Colonic mucosa (tissue), 4 donors: ENCODE measurements at regions not wholly inside any gene's neighbourhood (a gene's known extent, or its start where the extent isn't known, plus 50 kb on each side); places are given as distances from the start of the nearest gene placed in this dataset.

ENCODE experiments used
- DNase-seq: peaks from one replicate; pipeline ENCODE4 v3.0.0-alpha.2; 2020
- H3K27ac ChIP-seq: fragments of 200-600 bp; one replicate; pipeline ENCODE4 v1.8.0; 2021
- H3K27me3 ChIP-seq: fragments of 200-600 bp; one replicate; pipeline ENCODE4 v1.8.0; 2021
- H3K36me3 ChIP-seq: fragments of 200-600 bp; one replicate; pipeline ENCODE4 v1.8.0; 2021
- H3K4me1 ChIP-seq: fragments of 200-600 bp; one replicate; pipeline ENCODE4 v1.8.0; 2021; ENCODE audit warnings: mild to moderate bottlenecking
- H3K4me3 ChIP-seq: fragments of 200-600 bp; one replicate; pipeline ENCODE4 v1.8.0; 2021
- H3K9ac ChIP-seq, 2 donors: one replicate each; pipeline ENCODE4 v1.7.0; 2013; ENCODE audit warnings: control low read depth in 2 of 2, low read depth in 2 of 2, low read length in 2 of 2
- H3K9me3 ChIP-seq: fragments of 200-600 bp; one replicate; pipeline ENCODE4 v1.8.0; 2021
- intact Hi-C: fragments of 100-400 bp; cut with DNase I; formaldehyde crosslinking; loops from one replicate; pipeline ENCODE4 v1.14.1; 2022
- TF ChIP-seq, protein P1 (sequence below): fragments of 200-600 bp; IDR thresholded peaks from one replicate; pipeline ENCODE4 v1.8.0; 2022; ENCODE audit warnings: antibody characterized with exemption, mild to moderate bottlenecking
- donor health status: healthy.
- donor health status: DM: no; HTN: no; CAD: no.
- donor health status: DM: no; HTN: no; CAD: no.

DNA sequence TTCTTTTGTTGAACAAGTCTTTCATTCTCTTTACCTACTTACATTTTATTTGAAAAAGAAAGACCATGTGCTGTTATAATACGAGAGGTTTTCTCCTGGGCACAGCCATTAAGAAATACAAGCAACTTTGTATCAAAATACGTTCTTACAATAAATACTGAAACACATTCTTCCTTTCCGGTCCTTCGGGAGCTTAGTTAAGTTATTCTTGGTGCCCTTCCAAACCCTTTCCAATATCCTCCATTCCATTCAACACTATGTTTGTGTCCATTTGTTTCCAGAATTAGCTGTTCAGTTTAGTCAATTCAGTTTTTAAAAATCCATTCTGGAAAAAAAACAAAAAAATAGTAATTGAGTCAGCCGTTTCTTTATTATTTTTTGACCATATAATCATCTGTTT lies 746.8 kb upstream of the SLC10A2 start:
- Histone ChIP-seq H3K36me3 (no peaks in the 10 kb centered on the region), H3K27me3 (no peaks in the 10 kb centered on the region), H3K4me3 (no peak overlapping the region), H3K27ac (no peak overlapping the region), H3K4me1 (no peaks in the 10 kb centered on the region), H3K9ac (no peak overlapping the region), H3K9me3 (no peaks in the 10 kb centered on the region)
- TF ChIP-seq, protein P1, sequence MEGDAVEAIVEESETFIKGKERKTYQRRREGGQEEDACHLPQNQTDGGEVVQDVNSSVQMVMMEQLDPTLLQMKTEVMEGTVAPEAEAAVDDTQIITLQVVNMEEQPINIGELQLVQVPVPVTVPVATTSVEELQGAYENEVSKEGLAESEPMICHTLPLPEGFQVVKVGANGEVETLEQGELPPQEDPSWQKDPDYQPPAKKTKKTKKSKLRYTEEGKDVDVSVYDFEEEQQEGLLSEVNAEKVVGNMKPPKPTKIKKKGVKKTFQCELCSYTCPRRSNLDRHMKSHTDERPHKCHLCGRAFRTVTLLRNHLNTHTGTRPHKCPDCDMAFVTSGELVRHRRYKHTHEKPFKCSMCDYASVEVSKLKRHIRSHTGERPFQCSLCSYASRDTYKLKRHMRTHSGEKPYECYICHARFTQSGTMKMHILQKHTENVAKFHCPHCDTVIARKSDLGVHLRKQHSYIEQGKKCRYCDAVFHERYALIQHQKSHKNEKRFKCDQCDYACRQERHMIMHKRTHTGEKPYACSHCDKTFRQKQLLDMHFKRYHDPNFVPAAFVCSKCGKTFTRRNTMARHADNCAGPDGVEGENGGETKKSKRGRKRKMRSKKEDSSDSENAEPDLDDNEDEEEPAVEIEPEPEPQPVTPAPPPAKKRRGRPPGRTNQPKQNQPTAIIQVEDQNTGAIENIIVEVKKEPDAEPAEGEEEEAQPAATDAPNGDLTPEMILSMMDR, result no peak
- no peak for DNase-seq
- intact Hi-C loops, result no loop called here

DNA sequence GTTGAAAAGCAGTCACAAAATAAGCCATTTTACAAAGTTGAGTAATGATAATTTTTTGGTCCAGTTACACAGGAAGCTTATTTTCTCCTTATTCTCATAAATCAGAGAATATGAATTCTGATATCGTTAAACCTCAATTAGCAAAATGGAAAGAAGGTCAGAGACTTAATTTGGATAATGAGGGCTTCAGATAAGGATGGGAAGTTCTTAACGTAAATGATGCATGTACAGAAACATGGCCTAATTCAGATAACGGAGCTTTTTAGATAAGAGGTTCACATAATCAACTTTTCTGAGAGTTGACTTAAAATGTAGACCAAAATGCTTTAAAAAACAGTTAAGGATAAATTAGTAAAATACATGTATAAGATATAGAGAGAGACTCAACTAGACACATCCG lies 746.3 kb upstream of the SLC10A2 start:
- Histone ChIP-seq H3K9ac (no peak overlapping the region), H3K27me3 (no peaks in the 10 kb centered on the region), H3K36me3 (no peaks in the 10 kb centered on the region), H3K27ac (no peak overlapping the region), H3K9me3 (no peaks in the 10 kb centered on the region), H3K4me3 (no peak overlapping the region), H3K4me1 (no peaks in the 10 kb centered on the region)
- TF ChIP-seq, protein P1, result no peak
- intact Hi-C loops, result no loop called here
- no peak for DNase-seq

DNA sequence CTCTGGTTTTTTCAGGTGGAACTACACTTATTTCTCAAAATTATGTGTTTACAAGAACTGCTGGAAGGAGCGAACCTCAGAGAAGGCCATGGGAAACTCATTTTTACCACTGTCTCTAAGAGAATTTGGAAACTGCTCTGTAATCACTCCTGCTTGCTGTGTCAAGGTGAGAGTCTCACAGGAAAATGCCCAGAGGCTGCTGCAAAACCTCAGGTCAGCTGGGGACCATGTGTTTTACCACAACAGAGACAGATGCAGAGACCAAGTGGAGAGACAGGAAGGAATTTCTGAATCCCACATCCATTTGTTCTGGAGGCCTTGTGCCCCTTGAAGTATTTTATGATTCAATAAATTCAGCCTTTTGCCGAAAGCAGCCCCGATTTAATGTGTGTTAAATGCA lies 743.8 kb upstream of the SLC10A2 start:
- H3K4me3 ChIP-seq, result no peak overlapping the region
- H3K4me1 ChIP-seq, result no peaks in the 10 kb centered on the region
- H3K27ac ChIP-seq, result no peak overlapping the region
- no peaks in the 10 kb centered on the region for H3K27me3 ChIP-seq
- intact Hi-C loops, result no loop called here
- TF ChIP-seq, protein P1, result no peak
- H3K36me3 ChIP-seq, result no peaks in the 10 kb centered on the region
- H3K9ac ChIP-seq, result no peak overlapping the region
- DNase-seq, result no peak
- H3K9me3 ChIP-seq, result no peaks in the 10 kb centered on the region

DNA sequence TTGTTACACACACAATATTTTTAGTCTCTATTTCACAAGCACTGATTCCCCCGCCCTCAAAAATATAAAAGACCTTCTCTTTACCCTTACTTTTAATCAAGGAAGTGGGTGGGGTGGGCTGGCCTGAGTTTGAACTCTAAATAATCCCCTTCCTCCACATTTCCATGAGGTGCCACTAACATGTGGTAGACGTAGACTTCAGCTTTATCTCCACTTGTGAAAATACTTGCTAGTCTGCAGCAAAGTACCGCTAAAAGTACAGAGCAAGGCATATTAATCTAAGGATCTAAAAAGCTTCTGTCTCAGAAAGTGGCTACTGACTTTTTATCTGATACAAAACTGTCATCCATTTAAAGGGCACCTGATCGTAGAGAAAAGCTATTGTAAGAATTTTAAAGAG lies 739.6 kb upstream of the SLC10A2 start:
- Histone ChIP-seq H3K9ac (no peak overlapping the region), H3K4me1 (no peaks in the 10 kb centered on the region), H3K4me3 (no peak overlapping the region), H3K27ac (no peak overlapping the region), H3K36me3 (no peaks in the 10 kb centered on the region), H3K27me3 (no peaks in the 10 kb centered on the region), H3K9me3 (no peaks in the 10 kb centered on the region)
- no peak for DNase-seq
- intact Hi-C loops, result no loop called here
- TF ChIP-seq, protein P1, result no peak

DNA sequence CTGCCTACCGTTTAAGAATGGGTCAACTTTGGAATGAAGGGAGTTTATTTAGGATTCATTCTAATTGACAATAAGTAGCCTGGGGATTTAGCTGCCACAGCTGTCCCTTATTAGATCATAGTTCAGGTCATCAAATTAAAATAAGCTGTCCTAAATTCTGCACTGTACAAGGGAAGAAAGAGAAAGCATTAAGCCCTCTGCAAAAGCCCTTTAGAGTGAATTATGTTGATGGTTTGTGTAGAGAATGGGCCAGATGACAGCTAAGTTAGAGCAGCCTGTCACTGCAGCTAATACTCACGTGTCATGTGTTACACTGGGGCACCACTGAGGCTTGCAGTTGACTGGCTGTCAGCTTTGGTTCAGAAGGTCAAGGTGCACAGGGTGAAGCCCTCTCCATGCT lies 737.1 kb upstream of the SLC10A2 start:
- intact Hi-C loops, result no loop called here
- no peaks in the 10 kb centered on the region for H3K4me1 ChIP-seq
- no peak overlapping the region for H3K27ac ChIP-seq
- H3K9me3 ChIP-seq, result no peaks in the 10 kb centered on the region
- no peak overlapping the region for H3K4me3 ChIP-seq
- no peaks in the 10 kb centered on the region for H3K36me3 ChIP-seq
- TF ChIP-seq, protein P1, result no peak
- no peak for DNase-seq
- H3K27me3 ChIP-seq, result no peaks in the 10 kb centered on the region
- H3K9ac ChIP-seq, result no peak overlapping the region

DNA sequence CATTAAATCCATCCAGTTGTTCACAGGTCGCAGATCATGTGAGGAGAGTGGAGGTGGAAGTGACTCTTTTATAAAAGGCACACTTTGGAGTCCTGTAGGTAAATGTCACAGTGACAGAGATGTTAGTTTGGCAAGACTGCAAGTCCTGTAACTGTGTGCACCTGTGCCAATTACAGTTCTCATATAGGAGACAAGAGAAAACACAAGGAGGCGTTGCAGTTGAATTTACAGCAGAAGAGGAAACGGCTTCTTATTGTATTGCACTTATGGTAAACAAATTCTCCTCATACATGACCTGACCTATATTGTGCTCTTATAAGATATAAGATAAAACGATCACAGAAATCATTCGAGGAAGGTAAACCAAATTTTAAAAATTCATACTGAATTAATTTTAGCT lies 732.8 kb upstream of the SLC10A2 start:
- intact Hi-C loops, result no loop called here
- Histone ChIP-seq H3K27ac (no peak overlapping the region), H3K4me3 (no peak overlapping the region), H3K9me3 (no peaks in the 10 kb centered on the region), H3K9ac (no peak overlapping the region), H3K36me3 (no peaks in the 10 kb centered on the region), H3K27me3 (no peaks in the 10 kb centered on the region), H3K4me1 (no peaks in the 10 kb centered on the region)
- TF ChIP-seq, protein P1, result no peak
- DNase-seq, result no peak
